DMS 273 (cell line): ENCODE measurements at regions not wholly inside any gene's neighbourhood (a gene's known extent, or its start where the extent isn't known, plus 50 kb on each side); places are given as distances from the start of the nearest gene placed in this dataset.

Source experiments
- DNase-seq: peaks from one replicate; lab custom pipeline; 2025; ENCODE audit not compliant: unreplicated experiment; lab: John Stamatoyannopoulos, UW

GRCh38 chr9:20291201-20291600 lies 331.1 kb downstream of the MLLT3 start:
- no peak for DNase-seq

DNA sequence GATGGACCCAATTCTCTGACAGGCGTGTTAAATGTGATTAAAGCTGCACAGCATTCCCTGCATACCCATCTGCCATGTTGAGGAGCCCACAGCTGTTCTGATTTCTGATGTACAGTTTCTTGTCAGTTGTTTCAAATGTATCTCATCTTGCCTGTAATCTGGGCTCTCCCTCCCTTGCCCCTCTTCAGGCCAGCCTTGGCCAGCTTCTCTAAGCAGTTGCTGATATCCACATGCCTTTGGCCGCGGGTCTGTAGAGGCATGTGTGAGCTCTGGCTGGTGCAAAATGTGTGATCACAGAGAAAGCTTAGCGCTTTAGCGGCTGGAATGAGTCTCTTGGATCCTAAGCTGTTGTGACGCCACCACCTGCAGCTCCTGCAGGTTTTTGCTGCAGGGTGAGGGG lies 332.0 kb downstream of the MLLT3 start:
- no peak for DNase-seq

GRCh38 chr9:20289423-20290010 lies 332.8 kb downstream of the MLLT3 start:
- DNase-seq: no peak

DNA sequence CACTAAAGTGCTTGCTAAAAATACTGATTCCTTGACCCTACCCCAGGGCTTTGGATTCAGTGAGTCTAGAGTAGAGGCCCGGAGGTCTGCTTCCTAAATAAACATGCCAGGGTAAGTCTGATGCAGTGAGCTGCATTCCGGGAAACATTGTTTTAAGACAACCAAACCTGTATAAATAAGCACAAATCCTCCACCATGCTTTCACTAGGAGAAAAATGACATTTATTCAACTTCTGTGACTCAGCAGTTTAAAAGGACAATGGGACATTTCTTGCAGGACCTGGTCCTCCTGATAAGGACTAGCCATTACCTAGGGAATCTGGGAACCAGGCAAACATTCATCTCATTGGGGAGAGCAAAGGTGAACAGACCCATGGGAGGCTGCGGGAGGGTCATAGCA lies 335.3 kb downstream of the MLLT3 start:
- DNase-seq: no peak

GRCh38 chr9:20286154-20286700 lies 336.1 kb downstream of the MLLT3 start:
- DNase-seq: no peak

GRCh38 chr9:20284601-20285289 lies 337.6 kb downstream of the MLLT3 start:
- no peak for DNase-seq

DNA sequence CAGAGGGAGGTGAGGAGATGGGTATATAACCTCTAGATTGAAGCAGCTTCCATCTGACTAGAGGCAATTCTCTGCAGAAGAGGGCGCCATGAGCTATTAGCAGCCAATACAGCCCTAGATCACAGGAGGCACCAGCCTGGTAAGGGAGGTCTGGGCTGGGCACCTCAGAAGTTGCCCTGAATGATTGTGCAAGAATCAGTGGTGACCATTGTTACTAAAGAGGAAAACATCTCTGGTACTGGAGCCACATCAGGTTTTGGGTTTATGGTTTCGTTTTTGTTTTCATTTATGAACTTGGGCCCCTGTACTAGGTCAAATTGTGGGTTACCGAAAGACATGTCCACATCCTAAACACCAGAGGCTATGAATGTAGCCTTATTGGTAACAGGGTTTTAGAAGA lies 342.0 kb downstream of the MLLT3 start:
- DNase-seq: no peak

GRCh38 chr9:20276762-20277161 lies 345.5 kb downstream of the MLLT3 start:
- no peak for DNase-seq

GRCh38 chr9:20271723-20272122 lies 350.6 kb downstream of the MLLT3 start:
- DNase-seq: peak; percentile 5

DNA sequence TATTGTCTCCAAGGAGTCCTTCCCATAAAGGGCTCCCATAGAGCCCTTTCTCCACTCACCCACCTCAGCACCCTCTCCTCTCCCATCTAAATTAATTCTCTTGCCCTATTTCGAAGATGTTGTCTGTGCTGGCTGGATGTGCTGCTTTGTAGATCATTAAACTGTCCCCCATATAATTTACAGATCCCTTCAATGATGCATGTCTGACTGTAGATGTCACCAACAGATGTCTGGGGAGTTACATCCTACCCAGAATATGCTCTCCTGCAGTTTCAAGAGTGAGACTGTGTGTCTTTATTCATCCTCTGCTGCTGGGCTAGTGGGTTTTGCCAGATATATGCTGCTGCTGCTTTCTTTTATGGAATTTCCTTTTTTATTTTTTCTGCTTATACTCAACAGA lies 351.2 kb downstream of the MLLT3 start:
- DNase-seq: no peak

GRCh38 chr9:20270161-20270560 lies 352.1 kb downstream of the MLLT3 start:
- DNase-seq: no peak

- DNase-seq: no peak
Observed at GRCh38 chr9:20269620-20270019, 352.7 kb downstream of the MLLT3 start.

- no peak for DNase-seq
Observed at GRCh38 chr9:20264896-20265295, 357.4 kb downstream of the MLLT3 start.

GRCh38 chr9:20262611-20263010 lies 359.7 kb downstream of the MLLT3 start:
- peak; percentile 22 for DNase-seq

DNA sequence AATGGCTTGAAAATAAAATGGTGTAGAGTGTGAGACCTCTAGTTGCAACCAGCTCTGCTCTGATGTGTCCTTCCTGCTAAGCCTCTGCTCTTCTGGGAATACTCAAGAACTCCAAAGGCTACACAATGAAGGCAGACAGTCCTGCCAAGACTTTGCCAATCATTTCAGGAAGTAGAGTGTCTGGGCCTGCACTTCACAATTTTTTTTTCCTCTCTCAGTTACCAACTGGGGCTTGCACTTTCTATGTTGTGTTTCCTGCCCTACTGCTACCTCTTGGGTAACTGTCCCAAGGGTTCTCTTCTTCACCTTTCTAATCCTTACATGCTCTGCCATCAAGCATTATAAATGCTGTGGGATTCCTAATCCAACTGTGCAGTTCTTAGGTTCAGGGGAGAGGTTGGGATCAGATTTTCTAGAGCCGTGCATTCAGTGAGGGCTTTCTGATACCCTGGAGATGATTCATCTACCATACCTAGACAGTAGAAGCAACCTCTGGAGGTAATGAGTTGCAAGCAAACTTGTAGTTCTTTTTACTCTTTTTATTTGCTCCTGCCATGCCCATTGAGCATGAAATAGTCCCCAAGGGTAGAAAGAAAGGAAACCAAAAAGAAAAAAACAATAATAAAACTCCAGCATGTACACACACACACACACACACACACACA lies 365.9 kb downstream of the MLLT3 start:
- no peak for DNase-seq

- no peak for DNase-seq
Observed at GRCh38 chr9:20255052-20255451, 367.2 kb downstream of the MLLT3 start.

DNA sequence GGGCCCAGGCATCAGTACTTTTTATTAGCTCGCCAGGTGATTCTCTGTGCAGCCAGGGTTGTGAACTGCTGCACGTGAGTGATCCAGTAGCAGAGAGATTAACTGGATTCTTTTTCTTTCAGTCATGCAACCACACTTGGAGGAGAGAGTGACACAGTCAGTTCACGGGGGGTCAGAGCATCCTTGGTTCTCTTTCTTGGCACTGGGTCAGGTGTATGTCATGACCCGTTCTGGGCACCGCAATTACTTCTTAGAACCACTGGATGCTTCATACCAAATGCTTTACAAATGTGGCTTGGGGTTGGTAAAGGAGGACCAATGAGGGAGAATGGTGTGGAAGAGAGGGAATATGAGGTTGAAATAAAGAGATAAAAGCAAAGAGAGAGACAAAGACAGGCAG lies 368.7 kb downstream of the MLLT3 start:
- DNase-seq: no peak

DNA sequence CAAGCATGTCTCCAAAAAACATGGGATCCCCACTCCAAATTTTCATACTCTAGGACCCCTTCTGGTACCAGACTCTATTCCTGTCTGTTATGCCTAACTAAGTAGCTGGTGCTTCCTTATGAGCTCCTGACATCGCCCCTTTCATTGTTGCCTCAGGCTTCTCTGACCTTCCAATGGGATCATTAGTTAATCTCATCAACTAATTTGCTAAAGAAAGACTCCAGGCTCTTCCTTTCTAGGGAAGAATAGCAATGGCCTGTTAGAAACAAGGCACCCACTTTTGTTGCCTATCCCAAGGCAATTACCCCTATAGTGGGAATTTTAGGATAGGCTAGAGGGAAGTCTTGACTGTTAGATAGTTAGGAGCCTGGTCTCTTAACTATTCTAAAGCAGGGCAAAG lies 369.5 kb downstream of the MLLT3 start:
- no peak for DNase-seq

- DNase-seq: peak; percentile 27
Observed at GRCh38 chr9:20250791-20251190, 371.5 kb downstream of the MLLT3 start.

DNA sequence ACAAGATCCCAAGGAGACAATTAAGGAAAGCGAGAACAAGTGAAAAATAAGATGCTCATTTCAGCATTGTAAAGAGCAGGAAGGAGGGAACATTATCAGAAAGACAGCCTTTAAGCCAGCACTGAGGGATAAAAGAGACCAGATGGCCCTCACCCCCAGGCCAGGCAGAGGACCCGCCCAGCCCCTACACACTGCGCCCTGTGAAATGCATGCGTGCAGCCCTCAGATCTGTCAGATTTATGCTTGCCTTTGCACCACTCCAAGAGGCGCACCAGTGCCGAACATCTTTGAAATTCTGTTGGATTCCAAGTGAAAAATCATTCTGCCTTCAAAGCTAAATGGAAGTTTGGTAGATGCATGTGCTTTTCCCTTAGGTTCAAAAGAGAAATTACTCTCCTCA lies 378.0 kb downstream of the MLLT3 start:
- DNase-seq: peak; percentile 69

DNA sequence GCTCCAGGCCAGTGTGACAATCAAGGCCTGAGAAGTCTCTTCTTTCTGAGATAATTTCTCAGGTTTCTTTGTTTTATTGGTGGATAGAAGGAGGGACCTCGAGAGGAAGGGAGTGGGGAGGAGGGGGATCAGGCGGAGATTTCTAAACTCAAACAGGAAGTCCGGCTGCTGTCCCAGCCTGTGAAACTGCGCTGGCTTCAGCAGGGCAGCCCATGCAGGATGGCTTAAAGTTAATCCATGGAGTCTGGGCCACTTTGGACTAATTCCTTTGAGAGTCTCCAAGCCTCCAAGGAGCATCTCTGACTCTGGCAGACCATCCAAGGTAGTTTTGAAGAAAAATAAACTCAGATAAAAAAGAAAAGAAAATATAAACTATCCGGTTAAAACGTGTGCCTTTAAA lies 378.5 kb downstream of the MLLT3 start:
- DNase-seq: peak; percentile 12

- no peak for DNase-seq
Observed at GRCh38 chr9:20242510-20243189, 379.6 kb downstream of the MLLT3 start.
